ENCODE measurements at regions not wholly inside any gene's neighbourhood (a gene's known extent, or its start where the extent isn't known, plus 50 kb on each side); places are given as distances from the start of the nearest gene placed in this dataset.
"Not testable (repeated sequence)": the region's sequence is repeated elsewhere in the genome, so short reads cannot be mapped to it uniquely, and the experiment has no call there.

DNA sequence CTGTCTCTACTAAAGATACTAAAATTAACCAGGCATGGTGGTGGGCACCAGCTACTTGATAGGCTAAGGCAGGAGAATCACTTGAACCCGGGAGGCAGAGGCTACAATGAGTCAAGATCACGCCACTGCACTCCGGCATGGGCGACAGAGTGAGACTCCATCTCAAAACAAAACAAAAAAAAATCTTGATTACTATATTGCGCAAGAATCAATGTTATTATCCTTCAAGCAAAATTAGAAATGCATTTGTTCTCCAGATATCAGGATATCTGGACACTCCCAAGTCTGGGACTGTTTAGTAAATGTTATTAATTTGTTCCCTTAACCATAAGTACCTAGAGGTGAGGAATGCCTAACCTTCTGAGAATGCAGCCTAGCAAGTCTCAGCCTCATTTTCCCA lies 992.2 kb upstream of the PCDH20 start:
- Mint-ChIP-seq H3K4me3 (ENCODE audit: unreplicated experiment) (no peak overlapping the region), H3K4me1 (ENCODE audit: low read depth) (no peaks in the 10 kb centered on the region), H3K36me3 (ENCODE audit: low read depth) (no peaks in the 10 kb centered on the region), H3K27ac (ENCODE audit: unreplicated experiment) (no peak overlapping the region), H3K27me3 (ENCODE audit: low read depth) (no peaks in the 10 kb centered on the region), H3K9me3 (ENCODE audit: low read depth) (peaks cover 2% of the 10 kb centered on the region)
- TF ChIP-seq, protein P1, sequence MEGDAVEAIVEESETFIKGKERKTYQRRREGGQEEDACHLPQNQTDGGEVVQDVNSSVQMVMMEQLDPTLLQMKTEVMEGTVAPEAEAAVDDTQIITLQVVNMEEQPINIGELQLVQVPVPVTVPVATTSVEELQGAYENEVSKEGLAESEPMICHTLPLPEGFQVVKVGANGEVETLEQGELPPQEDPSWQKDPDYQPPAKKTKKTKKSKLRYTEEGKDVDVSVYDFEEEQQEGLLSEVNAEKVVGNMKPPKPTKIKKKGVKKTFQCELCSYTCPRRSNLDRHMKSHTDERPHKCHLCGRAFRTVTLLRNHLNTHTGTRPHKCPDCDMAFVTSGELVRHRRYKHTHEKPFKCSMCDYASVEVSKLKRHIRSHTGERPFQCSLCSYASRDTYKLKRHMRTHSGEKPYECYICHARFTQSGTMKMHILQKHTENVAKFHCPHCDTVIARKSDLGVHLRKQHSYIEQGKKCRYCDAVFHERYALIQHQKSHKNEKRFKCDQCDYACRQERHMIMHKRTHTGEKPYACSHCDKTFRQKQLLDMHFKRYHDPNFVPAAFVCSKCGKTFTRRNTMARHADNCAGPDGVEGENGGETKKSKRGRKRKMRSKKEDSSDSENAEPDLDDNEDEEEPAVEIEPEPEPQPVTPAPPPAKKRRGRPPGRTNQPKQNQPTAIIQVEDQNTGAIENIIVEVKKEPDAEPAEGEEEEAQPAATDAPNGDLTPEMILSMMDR (IDR thresholded peaks at IDR 0.05): no peak
- no peak for DNase-seq (ENCODE audit: low spot score)

DNA sequence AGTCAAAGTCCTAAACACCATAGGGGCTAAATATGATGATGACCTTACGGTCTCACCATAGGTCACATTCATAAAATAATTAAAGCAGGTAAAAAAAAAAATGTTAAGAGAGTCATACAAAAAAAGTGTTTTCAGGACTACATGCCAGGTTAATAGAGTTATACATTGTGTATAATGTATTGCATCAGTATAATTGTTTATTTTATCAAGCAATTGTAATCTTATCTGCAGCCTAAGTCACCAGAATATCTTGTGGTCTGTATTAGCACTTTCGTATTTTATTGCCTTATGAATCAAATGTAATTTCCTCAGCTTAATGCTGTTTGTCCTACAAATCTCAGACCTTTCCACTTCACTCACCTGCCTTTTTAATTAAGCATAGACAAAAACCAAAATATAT lies 972.9 kb upstream of the PCDH20 start:
- TF ChIP-seq, protein P1 (IDR thresholded peaks at IDR 0.05): no peak
- Mint-ChIP-seq H3K9me3 (ENCODE audit: low read depth) (no peaks in the 10 kb centered on the region), H3K36me3 (ENCODE audit: low read depth) (no peaks in the 10 kb centered on the region), H3K4me1 (ENCODE audit: low read depth) (peaks cover 5% of the 10 kb centered on the region), H3K27me3 (ENCODE audit: low read depth) (no peaks in the 10 kb centered on the region), H3K4me3 (ENCODE audit: unreplicated experiment) (no peak overlapping the region), H3K27ac (ENCODE audit: unreplicated experiment) (no peak overlapping the region)
- no peak for DNase-seq (ENCODE audit: low spot score)

DNA sequence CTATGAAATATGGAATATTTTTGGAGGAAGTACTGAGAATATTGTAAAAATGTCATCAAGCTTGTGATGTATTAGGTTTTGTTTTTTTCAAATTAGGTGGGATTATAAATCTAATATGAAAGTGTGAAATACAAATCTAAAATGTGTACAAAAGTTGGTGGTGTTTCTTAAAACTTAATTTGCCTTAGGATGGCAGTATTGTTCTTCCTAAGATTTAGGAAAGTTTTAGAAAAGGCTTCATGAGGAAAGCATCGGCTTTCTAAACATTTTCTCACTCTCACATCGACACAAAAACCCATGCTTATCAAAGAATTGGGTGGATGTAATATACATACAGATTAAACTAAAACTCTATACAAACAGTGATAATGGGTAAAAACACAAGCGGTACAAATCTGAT lies 972.0 kb upstream of the PCDH20 start:
- no peak for DNase-seq (ENCODE audit: low spot score)

DNA sequence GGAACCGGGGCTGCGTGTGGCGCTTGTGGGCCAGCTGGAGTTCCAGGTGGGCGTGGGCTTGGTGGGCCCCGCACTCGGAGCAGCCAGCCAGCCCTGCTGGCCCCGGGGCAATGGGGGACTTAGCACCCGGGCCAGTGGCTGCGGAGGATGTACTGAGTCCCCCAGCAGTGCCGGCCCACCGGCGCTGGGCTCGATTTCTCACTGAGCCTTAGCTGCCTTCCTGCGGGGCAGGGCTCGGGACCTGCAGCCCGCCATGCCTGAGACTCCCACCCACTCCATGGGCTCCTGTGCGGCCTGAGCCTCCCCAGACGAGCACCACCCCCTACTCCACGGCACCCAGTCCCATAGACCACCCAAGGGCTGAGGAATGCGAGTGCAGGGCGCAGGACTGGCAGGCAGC lies 963.6 kb upstream of the PCDH20 start:
- H3K27ac Mint-ChIP-seq (ENCODE audit: unreplicated experiment); H3K27me3 Mint-ChIP-seq (ENCODE audit: low read depth); H3K9me3 Mint-ChIP-seq (ENCODE audit: low read depth); H3K4me3 Mint-ChIP-seq (ENCODE audit: unreplicated experiment); H3K36me3 Mint-ChIP-seq (ENCODE audit: low read depth); DNase-seq (ENCODE audit: low spot score); H3K4me1 Mint-ChIP-seq (ENCODE audit: low read depth): not testable (repeated sequence)

More for the DNA sequence above, 972.0 kb upstream of the PCDH20 start:
- Mint-ChIP-seq H3K27ac (ENCODE audit: unreplicated experiment) (no peak overlapping the region), H3K4me1 (ENCODE audit: low read depth) (peaks cover 5% of the 10 kb centered on the region), H3K27me3 (ENCODE audit: low read depth) (no peaks in the 10 kb centered on the region), H3K36me3 (ENCODE audit: low read depth) (no peaks in the 10 kb centered on the region), H3K9me3 (ENCODE audit: low read depth) (no peaks in the 10 kb centered on the region), H3K4me3 (ENCODE audit: unreplicated experiment) (peak overlapping the region; percentile 46)
- TF ChIP-seq, protein P1 (IDR thresholded peaks at IDR 0.05): peak; percentile 86

DNA sequence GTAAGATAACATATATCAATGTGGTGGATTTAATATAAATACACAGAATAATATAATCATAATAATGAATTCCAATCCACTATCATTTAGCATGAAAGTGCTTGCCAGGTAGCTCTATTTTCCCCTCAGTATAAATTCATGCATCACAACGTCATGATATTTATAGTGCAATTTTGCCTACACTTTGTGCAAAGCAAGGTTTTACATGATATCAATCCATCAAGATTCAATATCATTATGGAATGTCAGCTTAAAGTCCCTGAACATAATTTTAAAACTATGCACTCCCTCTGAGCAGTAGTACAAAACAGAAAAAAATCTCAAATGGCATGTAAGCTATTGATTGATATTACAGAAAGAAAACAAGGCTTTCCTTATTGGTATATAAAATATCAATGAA lies 962.2 kb upstream of the PCDH20 start:
- no peaks in the 10 kb centered on the region for H3K4me1 Mint-ChIP-seq (ENCODE audit: low read depth)
- no peaks in the 10 kb centered on the region for H3K9me3 Mint-ChIP-seq (ENCODE audit: low read depth)
- H3K4me3 Mint-ChIP-seq (ENCODE audit: unreplicated experiment): no peak overlapping the region
- no peak overlapping the region for H3K27ac Mint-ChIP-seq (ENCODE audit: unreplicated experiment)
- H3K36me3 Mint-ChIP-seq (ENCODE audit: low read depth): no peaks in the 10 kb centered on the region
- TF ChIP-seq, protein P1 (IDR thresholded peaks at IDR 0.05): no peak
- no peaks in the 10 kb centered on the region for H3K27me3 Mint-ChIP-seq (ENCODE audit: low read depth)
- DNase-seq (ENCODE audit: low spot score): no peak

DNA sequence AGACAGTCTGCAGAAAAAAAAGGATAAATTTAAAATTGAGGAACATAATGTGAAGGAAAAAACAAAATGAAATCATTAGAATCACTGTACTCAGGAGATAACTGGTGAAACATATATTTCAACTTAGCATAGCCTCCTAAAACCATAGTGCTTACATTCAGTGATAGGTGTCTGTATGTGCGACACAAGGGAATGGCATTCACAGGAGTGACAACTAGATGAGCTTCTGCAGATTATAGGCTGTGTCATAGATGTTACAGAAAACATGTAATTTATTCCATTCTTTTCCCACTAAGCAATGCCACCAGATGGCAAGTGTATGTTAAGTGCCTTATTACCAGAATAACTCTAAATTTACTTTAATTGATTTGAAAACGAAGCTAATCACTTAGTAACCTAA lies 960.0 kb upstream of the PCDH20 start:
- H3K4me3 Mint-ChIP-seq (ENCODE audit: unreplicated experiment): no peak overlapping the region
- H3K27ac Mint-ChIP-seq (ENCODE audit: unreplicated experiment): no peak overlapping the region
- no peaks in the 10 kb centered on the region for H3K4me1 Mint-ChIP-seq (ENCODE audit: low read depth)

More for the DNA sequence above, 960.0 kb upstream of the PCDH20 start:
- H3K27me3 Mint-ChIP-seq (ENCODE audit: low read depth): no peaks in the 10 kb centered on the region
- TF ChIP-seq, protein P1 (IDR thresholded peaks at IDR 0.05): no peak
- no peaks in the 10 kb centered on the region for H3K9me3 Mint-ChIP-seq (ENCODE audit: low read depth)
- H3K36me3 Mint-ChIP-seq (ENCODE audit: low read depth): no peaks in the 10 kb centered on the region
- no peak for DNase-seq (ENCODE audit: low spot score)
